Stimulated activated CD8-positive, alpha-beta memory T cell treated with anti-CD3 and anti-CD28 coated beads, Interleukin-4, amount 100 ng/mL, for 4 hours (primary cell): ENCODE measurements at regions not wholly inside any gene's neighbourhood (a gene's known extent, or its start where the extent isn't known, plus 50 kb on each side); places are given as distances from the start of the nearest gene placed in this dataset.
"Not testable (repeated sequence)": the region's sequence is repeated elsewhere in the genome, so short reads cannot be mapped to it uniquely, and the experiment has no call there.

ENCODE experiments used
- DNase-seq, 2 donors: peaks; one replicate each; pipeline ENCODE4 v3.0.0-alpha.2; 2020; ENCODE audit warnings: low read depth in 2 of 2, low spot score in 1 of 2

GRCh38 chr1:30572192-30572591, 151.2 kb downstream of the MATN1 start:
- no peak for DNase-seq

GRCh38 chr1:30571380-30571779, 152.0 kb downstream of the MATN1 start:
- DNase-seq = no peak

DNA sequence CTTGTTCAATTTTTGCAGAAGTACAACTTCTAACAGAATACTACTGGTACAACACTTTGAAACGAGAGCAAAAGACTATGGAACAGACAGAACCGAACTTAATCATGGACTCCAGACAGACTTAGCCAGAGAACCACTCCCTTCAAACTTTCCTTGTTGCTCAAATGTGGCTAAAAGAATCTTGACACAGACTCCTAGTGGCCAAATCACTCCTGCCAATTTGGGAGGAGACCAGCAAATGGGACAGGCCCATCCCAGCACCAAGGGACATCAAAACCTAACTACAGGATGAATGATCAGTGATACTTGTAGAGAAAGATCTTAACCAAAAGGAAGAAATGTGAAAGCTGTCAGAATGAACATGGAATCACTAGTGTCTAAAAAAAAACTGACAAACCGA, 154.0 kb downstream of the MATN1 start:
- no peak for DNase-seq

DNA sequence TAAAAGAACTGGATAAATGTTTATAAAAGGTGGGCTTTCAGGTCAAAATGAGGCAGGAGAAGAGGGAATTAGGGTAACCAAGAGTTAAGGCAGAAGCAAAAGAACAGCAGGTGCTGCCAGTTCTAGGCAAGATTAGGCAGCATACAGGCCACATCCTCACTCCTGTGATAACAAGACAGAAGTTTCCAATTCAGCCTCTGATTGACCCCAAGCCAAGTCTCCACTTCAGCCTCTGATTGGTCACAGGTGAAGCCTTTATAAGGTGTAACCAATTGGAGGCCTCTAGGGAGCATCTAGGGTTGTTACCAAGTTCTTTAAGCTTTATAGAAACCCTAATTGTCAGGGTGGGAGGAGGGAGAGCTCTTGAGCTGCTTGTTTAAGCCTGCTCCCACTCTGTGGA, 160.8 kb downstream of the MATN1 start:
- no peak for DNase-seq

GRCh38 chr1:30551603-30552002, 171.8 kb downstream of the MATN1 start:
- DNase-seq = no peak

- no peak for DNase-seq
These were observed 172.8 kb downstream of the MATN1 start for GRCh38 chr1:30550365-30551220.

DNA sequence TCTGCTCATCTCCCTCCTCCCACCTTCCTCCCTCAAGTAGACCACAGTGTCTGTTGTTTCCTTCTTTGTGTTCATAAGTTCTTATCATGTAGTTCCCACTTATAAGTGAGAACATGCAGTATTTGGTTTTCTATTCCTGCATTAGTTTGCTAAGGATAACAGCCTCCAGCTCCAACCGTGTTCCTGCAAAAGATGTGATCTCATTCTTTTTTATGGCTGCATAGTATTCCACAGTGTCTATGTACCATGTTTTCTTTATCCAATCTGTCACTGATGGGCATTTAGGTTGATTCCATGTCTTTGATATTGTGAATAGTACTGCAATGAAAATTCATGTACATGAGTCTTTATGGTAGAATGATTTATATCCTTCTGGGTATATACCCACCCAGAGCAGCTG, 173.5 kb downstream of the MATN1 start:
- not testable (repeated sequence) for DNase-seq

DNA sequence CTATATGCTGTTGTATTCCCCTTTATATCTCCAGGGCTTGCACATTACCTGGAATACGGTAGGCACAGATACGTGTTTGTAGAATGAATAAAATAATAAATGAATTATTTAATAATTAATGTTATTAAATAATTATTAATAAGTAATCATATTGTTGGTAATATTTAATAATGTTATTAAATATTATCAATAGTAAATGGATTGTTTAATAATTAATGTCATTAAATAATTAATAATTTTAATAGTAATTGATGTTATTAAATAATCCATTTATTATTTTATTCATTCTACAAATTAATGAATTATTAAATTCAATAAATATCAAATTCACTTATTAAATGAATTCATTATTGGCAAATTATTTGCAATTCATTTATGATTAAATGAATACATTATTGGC, 175.1 kb downstream of the MATN1 start:
- DNase-seq = no peak

DNA sequence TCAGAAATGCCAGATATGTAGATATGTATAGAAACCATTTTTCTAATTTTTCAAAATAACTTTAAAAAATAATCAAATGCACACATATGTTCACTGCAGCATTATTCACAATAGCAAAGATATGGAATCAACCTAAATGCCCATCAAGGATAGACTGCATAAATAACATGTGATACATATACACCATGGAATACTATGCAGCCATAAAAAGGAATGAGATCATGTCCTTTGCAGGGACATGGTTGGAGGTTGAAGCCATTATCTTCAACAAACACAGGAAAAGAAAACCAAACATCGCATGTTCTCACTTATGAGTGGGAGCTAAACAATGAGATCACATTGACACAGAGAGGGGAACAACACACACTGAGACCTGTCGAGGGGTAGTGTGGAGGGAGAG, 176.1 kb downstream of the MATN1 start:
- not testable (repeated sequence) for DNase-seq

DNA sequence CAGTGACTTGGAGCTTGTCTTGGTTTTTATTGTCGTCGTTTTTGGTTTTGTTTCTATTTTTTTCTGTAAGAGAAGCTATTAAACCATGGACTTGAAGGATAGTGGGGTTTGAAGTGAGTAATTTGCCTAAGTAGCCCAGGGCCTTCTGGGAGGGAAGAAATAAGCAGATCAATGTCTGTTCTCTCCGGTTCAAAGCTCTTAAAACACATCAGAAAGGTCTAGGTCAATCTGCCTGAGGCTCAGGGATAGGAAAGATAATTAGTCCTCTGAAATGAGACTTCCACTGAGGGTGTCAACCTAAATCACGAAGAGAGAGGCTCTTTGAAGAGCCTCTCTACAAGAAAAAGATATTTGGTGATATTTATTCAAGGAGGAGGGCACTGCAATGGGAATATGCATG, 178.0 kb downstream of the MATN1 start:
- DNase-seq = no peak

DNA sequence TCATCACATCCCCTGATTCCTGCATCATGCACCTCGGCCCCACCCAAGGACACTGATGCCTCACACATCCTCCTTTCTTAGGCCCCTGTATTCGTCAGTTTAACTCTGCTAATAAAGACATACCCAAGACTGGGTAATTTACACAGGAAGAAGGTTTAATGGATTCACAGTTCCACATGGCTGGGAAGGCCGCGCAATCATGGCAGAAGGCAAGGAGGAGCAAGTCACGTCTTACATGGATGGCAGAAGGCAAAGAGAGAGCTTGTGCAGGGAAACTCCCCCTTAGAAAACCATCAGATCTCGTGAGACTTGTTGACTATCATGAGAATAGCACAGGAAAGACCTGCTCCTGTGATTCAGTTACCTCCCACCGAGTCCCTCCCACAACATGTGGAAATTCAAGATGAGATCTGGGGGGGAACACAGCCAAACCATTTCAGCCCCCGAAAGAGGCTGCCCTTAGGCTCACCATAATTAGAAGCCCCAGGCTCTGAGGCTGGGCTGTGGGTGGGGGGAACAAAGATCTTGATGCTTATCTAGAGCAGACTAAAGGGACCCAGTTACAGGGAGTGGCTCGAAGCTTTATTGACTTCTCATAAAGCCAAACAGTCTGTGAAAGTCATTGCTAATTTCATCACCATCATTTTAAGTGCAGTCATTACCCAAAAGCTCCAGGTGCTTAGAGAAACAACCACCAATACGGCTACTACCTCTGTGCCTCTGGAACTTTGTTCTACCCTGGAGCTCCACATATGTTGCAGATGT, 181.5 kb downstream of the MATN1 start:
- no peak for DNase-seq

DNA sequence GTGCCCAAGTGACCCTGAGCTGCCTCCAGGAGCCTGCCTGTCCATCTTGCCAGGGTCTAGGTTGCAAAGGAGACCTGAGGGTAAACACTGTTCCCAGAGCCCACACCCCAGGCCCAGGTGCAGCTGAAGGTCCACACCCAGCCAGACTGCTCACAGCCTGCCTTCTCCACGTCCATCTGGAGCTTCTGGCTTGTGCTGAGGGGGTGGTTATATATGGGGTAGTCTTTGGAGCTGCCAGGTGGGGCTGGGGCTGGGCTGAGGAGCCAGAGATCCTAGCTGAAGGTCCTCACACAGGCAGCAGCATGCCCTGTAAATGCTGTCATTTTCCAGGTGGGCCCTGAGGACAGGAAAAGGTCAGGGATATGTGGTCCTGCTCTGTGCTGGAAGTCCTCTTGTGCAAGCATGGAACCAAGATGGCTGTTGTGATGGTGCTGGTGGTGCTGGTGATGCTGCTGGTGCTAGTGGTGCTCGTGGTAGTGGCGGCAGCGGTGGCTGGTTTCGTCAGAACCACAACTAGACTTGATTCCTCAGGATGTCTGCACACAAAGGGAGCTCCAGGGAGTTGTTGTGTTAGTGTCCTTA, 182.7 kb downstream of the MATN1 start:
- no peak for DNase-seq

DNA sequence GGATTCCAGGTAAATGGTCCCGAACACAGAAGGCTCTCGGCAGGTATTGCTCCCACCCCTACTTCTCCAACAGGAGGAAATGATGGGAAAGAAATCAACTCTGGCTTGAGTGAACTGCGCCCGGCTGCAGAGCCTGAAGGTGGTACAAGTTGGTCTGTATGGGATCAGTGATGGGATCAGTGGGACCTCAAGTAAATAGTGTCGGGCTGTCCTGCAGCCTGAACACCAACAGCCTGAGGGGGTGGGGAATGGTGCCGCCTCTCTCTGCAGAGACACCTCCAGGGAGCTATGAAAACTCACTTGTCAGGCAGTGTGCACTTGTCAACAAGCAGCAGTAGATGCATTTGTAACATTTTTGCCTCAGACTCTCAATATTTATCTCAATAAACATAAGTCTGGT, 183.5 kb downstream of the MATN1 start:
- no peak for DNase-seq

- DNase-seq = no peak
These were observed 184.2 kb downstream of the MATN1 start for GRCh38 chr1:30538993-30539867.

- no peak for DNase-seq
These were observed 185.0 kb downstream of the MATN1 start for GRCh38 chr1:30538226-30538992.

DNA sequence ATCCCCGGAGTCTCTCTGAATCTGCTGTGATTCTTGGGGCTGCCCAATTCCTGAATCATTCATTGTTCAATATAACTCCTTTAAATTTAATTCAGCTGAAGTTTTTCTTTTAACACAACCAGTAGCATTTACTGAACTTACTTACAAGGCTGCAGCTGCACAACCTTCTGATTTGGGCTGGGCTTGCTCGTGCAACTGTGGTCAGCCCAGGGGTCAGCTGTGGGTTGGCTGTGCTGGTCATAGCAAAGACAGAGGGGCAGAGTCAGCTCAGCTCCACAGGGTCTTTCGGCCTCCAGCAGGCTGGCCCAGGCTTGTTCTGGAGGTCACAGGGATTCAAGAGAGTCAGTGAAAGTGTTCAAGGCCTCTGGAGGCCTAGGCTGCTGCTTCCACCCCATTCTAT, 186.1 kb downstream of the MATN1 start:
- no peak for DNase-seq

- DNase-seq = no peak
These were observed 186.9 kb downstream of the MATN1 start for GRCh38 chr1:30536530-30536929.

GRCh38 chr1:30535595-30536325, 187.6 kb downstream of the MATN1 start:
- DNase-seq = no peak

GRCh38 chr1:30534551-30534940, 188.8 kb downstream of the MATN1 start:
- no peak for DNase-seq
